A549 (cell line): ENCODE measurements at regions not wholly inside any gene's neighbourhood (a gene's known extent, or its start where the extent isn't known, plus 50 kb on each side); places are given as distances from the start of the nearest gene placed in this dataset.

Experiments used
- ATAC-seq, 2 experiments: fragments of 200-7000 bp in 1 of 2; fragments of >200 bp in 1 of 2; cut with Nextera tagmentation in 1 of 2; cut with Tn5 transposase in 1 of 2; 3 replicates each; pipeline versions ENCODE4 v1.8.0 to v1.9.1; 2018 to 2020; ENCODE audit warnings: mild to moderate bottlenecking in 1 of 2, moderate library complexity in 1 of 2
- CTCF ChIA-PET: fragments of 300-600 bp; sonication (Branson Sonifier 250); formaldehyde crosslinking; extraction: SDS; loops from one replicate; lab custom pipeline; 2021; ENCODE audit warnings: antibody characterized with exemption, inconsistent platforms; lab: Yijun Ruan, JAX
- POLR2A ChIA-PET: fragments of 350-600 bp; formaldehyde crosslinking; extraction: SDS; loops from one replicate; lab custom pipeline; 2021; ENCODE audit warnings: antibody characterized with exemption, inconsistent platforms; lab: Yijun Ruan, JAX
- DNase-seq, 2 experiments: peaks; one replicate each; pipeline versions ENCODE4 v3.0.0 to v3.0.0-alpha.2; 2011 to 2016; ENCODE audit warnings: low read depth in 1 of 2, low spot score in 1 of 2
- FAIRE-seq: peaks from 2 replicates; lab custom pipeline; 2011; peaks lifted over from hg19 to GRCh38; lab: Jason Lieb, UNC
- H3K27ac ChIP-seq, 2 experiments: fragments of >200 bp; sonication (Bioruptor Twin); formaldehyde crosslinking; 3 replicates each; pipeline ENCODE4 v1.5.1; 2016 to 2017
- H3K4me1 ChIP-seq: fragments of >200 bp; sonication (Bioruptor Twin); formaldehyde crosslinking; 3 replicates; pipeline ENCODE4 v1.6.1; 2016
- H3K4me2 ChIP-seq: fragments of >200 bp; sonication (Bioruptor Twin); formaldehyde crosslinking; 3 replicates; pipeline ENCODE4 v1.6.1; 2016
- H3K4me3 ChIP-seq: fragments of >200 bp; sonication (Bioruptor Twin); formaldehyde crosslinking; 3 replicates; pipeline ENCODE4 v1.5.1; 2016
- H3K9me3 ChIP-seq: fragments of >200 bp; sonication (Bioruptor Twin); formaldehyde crosslinking; 3 replicates; pipeline ENCODE4 v1.6.1; 2016
- CBX2 ChIP-seq: fragments of 200-600 bp; sonication (generic); IDR thresholded peaks from 2 replicates; pipeline ENCODE4 v1.6.1; 2016; ENCODE audit warnings: low read depth, mild to moderate bottlenecking, borderline replicate concordance
- EHMT2 ChIP-seq: fragments of 200-600 bp; sonication (generic); IDR thresholded peaks from 2 replicates; pipeline ENCODE4 v1.6.1; 2016; ENCODE audit warnings: antibody characterized with exemption, low read depth, mild to moderate bottlenecking, moderate library complexity
- FOSB ChIP-seq: fragments of 250-450 bp; sonication (Bioruptor Pico); IDR thresholded peaks from 2 replicates; pipeline ENCODE4 v1.5.0; 2020; ENCODE audit warnings: mild to moderate bottlenecking, moderate library complexity
- HDAC2 ChIP-seq: fragments of 200-600 bp; sonication (generic); IDR thresholded peaks from 2 replicates; pipeline ENCODE4 v1.6.1; 2016
- HEYL ChIP-seq: fragments of 250-450 bp; sonication (Bioruptor Pico); IDR thresholded peaks from 2 replicates; pipeline ENCODE4 v1.8.0; 2021; ENCODE audit warnings: mild to moderate bottlenecking, moderate library complexity
- HMGXB4 ChIP-seq: fragments of 250-450 bp; sonication (Bioruptor Pico); IDR thresholded peaks from 2 replicates; pipeline ENCODE4 v1.5.0; 2021; ENCODE audit warnings: mild to moderate bottlenecking, moderate library complexity, borderline replicate concordance
- HOXA7 ChIP-seq: fragments of 250-450 bp; sonication (Bioruptor Pico); IDR thresholded peaks from 2 replicates; pipeline ENCODE4 v1.5.0; 2020; ENCODE audit warnings: mild to moderate bottlenecking, moderate library complexity
- JUN ChIP-seq, 2 experiments: fragments of >200 bp; sonication (Bioruptor Twin); formaldehyde crosslinking; IDR thresholded peaks; 2 replicates in 1 of 2; 3 replicates in 1 of 2; pipeline ENCODE4 v1.6.1; 2016 to 2017
- KDM5A ChIP-seq: fragments of 200-600 bp; sonication (generic); IDR thresholded peaks from 2 replicates; pipeline ENCODE4 v1.6.1; 2016; ENCODE audit warnings: antibody characterized with exemption, mild to moderate bottlenecking
- MAFK ChIP-seq: fragments of 450-650 bp; IDR thresholded peaks from 2 replicates; pipeline ENCODE4 v1.6.1; 2014; ENCODE audit not compliant: partially characterized antibody
- MAX ChIP-seq: IDR thresholded peaks from 2 replicates; pipeline ENCODE4 v1.6.1; 2012
- MAZ ChIP-seq: fragments of 150-350 bp; IDR thresholded peaks from 2 replicates; pipeline ENCODE4 v1.6.1; 2014; ENCODE audit warnings: antibody characterized with exemption, low read depth, low read length, borderline replicate concordance
- MYC ChIP-seq: IDR thresholded peaks from 2 replicates; pipeline ENCODE4 v1.6.1; 2012; ENCODE audit warnings: mild to moderate bottlenecking, inconsistent platforms, low read length, improper control_type of control experiment, borderline replicate concordance
- NFE2L2 ChIP-seq: fragments of 150-350 bp; conservative IDR thresholded peaks from 2 replicates; pipeline ENCODE4 v1.6.1; 2014; ENCODE audit warnings: low read length
- NR3C1 ChIP-seq: fragments of >200 bp; sonication (Bioruptor Twin); formaldehyde crosslinking; IDR thresholded peaks from 3 replicates; pipeline ENCODE4 v1.6.1; 2017
- PBX3 ChIP-seq: IDR thresholded peaks from 2 replicates; pipeline ENCODE4 v1.6.1; 2012
- PHF8 ChIP-seq: fragments of 200-600 bp; sonication (generic); IDR thresholded peaks from 2 replicates; pipeline ENCODE4 v1.6.1; 2016; ENCODE audit warnings: low read depth, mild to moderate bottlenecking, antibody characterized with exemption, moderate library complexity, borderline replicate concordance
- POLR2A ChIP-seq: IDR thresholded peaks from 2 replicates; pipeline ENCODE4 v1.6.1; 2012; ENCODE audit warnings: mild to moderate bottlenecking, low read length
- RARB ChIP-seq: fragments of 250-450 bp; sonication (Bioruptor Pico); IDR thresholded peaks from 2 replicates; pipeline ENCODE4 v1.8.0; 2021; ENCODE audit warnings: mild to moderate bottlenecking, moderate library complexity
- RCOR1 ChIP-seq: fragments of 150-350 bp; IDR thresholded peaks from 2 replicates; pipeline ENCODE4 v1.6.1; 2014; ENCODE audit warnings: antibody characterized with exemption, low read length, low read depth
- RNF2 ChIP-seq: fragments of 200-600 bp; sonication (generic); IDR thresholded peaks from 2 replicates; pipeline ENCODE4 v1.6.1; 2016; ENCODE audit warnings: low read depth, mild to moderate bottlenecking, antibody characterized with exemption, moderate library complexity, borderline replicate concordance
- SREBF2 ChIP-seq: fragments of 450-650 bp; IDR thresholded peaks from 2 replicates; pipeline ENCODE4 v1.6.1; 2014; ENCODE audit warnings: mild to moderate bottlenecking, moderate library complexity
- TP53 ChIP-seq: fragments of 250-450 bp; sonication (Bioruptor Pico); IDR thresholded peaks from 2 replicates; pipeline ENCODE4 v1.5.0; 2021; ENCODE audit warnings: mild to moderate bottlenecking, moderate library complexity
- ZSCAN20 ChIP-seq: fragments of 250-450 bp; sonication (Bioruptor Pico); IDR thresholded peaks from 2 replicates; pipeline ENCODE4 v1.8.0; 2022; ENCODE audit warnings: mild to moderate bottlenecking, moderate library complexity
- WGBS: methylation state at CpG from one replicate; pipeline ENCODE4 v1.1.6; 2017; ENCODE audit errors: missing lambda C conversion rate; 5-methylcytosine and 5-hydroxymethylcytosine counted together
- TF ChIP-seq, protein P1 (sequence below): fragments of >200 bp; sonication (Bioruptor Twin); formaldehyde crosslinking; IDR thresholded peaks from 2 replicates; pipeline ENCODE4 v1.6.1; 2016
- TF ChIP-seq, protein P2 (sequence below): fragments of >200 bp; sonication (Bioruptor Twin); formaldehyde crosslinking; IDR thresholded peaks from 3 replicates; pipeline ENCODE4 v1.5.1; 2016

- Histone ChIP-seq H3K4me1 (no peaks in the 10 kb centered on the region), H3K4me2 (no peak overlapping the region), H3K27ac (no peak overlapping the region), H3K4me3 (no peak overlapping the region), H3K9me3 (no peaks in the 10 kb centered on the region)
- FAIRE-seq (no peak), ATAC-seq (no peak), DNase-seq (peak in 1 of 2 experiments; percentile 35)
- CTCF ChIA-PET = no interaction called here
- no peak for TF ChIP-seq HEYL (CRISPR knock-in tag)
- TF ChIP-seq, protein P1, sequence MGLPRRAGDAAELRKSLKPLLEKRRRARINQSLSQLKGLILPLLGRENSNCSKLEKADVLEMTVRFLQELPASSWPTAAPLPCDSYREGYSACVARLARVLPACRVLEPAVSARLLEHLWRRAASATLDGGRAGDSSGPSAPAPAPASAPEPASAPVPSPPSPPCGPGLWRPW = no peak
- TF ChIP-seq NFE2L2 = no peak
- TF ChIP-seq ZSCAN20 = no peak
- TF ChIP-seq, protein P2, sequence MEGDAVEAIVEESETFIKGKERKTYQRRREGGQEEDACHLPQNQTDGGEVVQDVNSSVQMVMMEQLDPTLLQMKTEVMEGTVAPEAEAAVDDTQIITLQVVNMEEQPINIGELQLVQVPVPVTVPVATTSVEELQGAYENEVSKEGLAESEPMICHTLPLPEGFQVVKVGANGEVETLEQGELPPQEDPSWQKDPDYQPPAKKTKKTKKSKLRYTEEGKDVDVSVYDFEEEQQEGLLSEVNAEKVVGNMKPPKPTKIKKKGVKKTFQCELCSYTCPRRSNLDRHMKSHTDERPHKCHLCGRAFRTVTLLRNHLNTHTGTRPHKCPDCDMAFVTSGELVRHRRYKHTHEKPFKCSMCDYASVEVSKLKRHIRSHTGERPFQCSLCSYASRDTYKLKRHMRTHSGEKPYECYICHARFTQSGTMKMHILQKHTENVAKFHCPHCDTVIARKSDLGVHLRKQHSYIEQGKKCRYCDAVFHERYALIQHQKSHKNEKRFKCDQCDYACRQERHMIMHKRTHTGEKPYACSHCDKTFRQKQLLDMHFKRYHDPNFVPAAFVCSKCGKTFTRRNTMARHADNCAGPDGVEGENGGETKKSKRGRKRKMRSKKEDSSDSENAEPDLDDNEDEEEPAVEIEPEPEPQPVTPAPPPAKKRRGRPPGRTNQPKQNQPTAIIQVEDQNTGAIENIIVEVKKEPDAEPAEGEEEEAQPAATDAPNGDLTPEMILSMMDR = no peak
- TF ChIP-seq NR3C1 = no peak
- TF ChIP-seq CBX2 = no peak
- no peak for TF ChIP-seq HDAC2
- TF ChIP-seq JUN (IDR thresholded peaks at IDR 0.05) = no peak
- TF ChIP-seq RARB (CRISPR knock-in tag) = no peak
- no peak for TF ChIP-seq HMGXB4 (CRISPR knock-in tag)
- TF ChIP-seq PBX3 = no peak
- TF ChIP-seq RNF2 = no peak
- TF ChIP-seq FOSB (CRISPR knock-in tag) = no peak
- TF ChIP-seq MAFK = no peak
- no peak for TF ChIP-seq HOXA7
- no peak for TF ChIP-seq KDM5A
- TF ChIP-seq PHF8 = no peak
- no peak for TF ChIP-seq MAZ
- 40% methylated on average over 6 of the region's 6 CpGs for WGBS
- POLR2A ChIA-PET = no interaction called here
Measured at GRCh38 chrX:43176686-43177085, 398.7 kb upstream of the PPP1R2C start.

DNA sequence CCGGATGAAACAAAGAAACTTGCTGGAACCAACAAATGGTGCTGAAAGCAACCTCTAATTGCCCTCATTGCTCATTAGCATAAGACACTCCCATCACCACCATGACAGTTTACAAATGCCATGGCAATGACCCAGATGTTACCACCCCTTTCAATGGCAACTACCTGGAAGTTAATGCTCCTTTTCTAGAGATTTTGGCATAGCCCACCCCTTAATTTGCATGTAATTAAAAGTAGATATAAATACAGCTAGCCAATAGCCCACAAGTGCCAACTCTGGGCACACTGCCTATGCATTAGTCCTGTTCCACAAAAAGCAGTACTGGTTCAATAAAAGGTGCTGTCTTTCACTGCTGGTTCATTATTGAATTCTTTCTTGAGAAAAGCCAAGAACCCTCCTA lies 410.3 kb upstream of the PPP1R2C start:
- FAIRE-seq (no peak), ATAC-seq (no peak), DNase-seq (no peak)
- Histone ChIP-seq H3K27ac (no peak overlapping the region), H3K4me1 (no peaks in the 10 kb centered on the region), H3K4me2 (no peak overlapping the region), H3K4me3 (no peak overlapping the region), H3K9me3 (no peaks in the 10 kb centered on the region)
- no peak for TF ChIP-seq ZSCAN20
- TF ChIP-seq RCOR1 = no peak
- TF ChIP-seq HEYL (CRISPR knock-in tag) = no peak
- no peak for TF ChIP-seq TP53
- TF ChIP-seq RARB (CRISPR knock-in tag) = no peak
- TF ChIP-seq MYC = no peak
- TF ChIP-seq KDM5A = no peak
- no peak for TF ChIP-seq POLR2A
- no peak for TF ChIP-seq SREBF2
- no peak for TF ChIP-seq HDAC2
- no peak for TF ChIP-seq MAX
- TF ChIP-seq EHMT2 = no peak
- CTCF ChIA-PET = no interaction called here
- POLR2A ChIA-PET = no interaction called here
- WGBS = 75% methylated on average over 1 of the region's 1 CpG
